T follicular helper cell (primary cell): ENCODE measurements at regions not wholly inside any gene's neighbourhood (a gene's known extent, or its start where the extent isn't known, plus 50 kb on each side); places are given as distances from the start of the nearest gene placed in this dataset.
"Not testable (repeated sequence)": the region's sequence is repeated elsewhere in the genome, so short reads cannot be mapped to it uniquely, and the experiment has no call there.

ENCODE experiments used
- DNase-seq: peaks from one replicate; pipeline ENCODE4 v3.0.0-alpha.2; 2020; ENCODE audit warnings: low read depth

DNA sequence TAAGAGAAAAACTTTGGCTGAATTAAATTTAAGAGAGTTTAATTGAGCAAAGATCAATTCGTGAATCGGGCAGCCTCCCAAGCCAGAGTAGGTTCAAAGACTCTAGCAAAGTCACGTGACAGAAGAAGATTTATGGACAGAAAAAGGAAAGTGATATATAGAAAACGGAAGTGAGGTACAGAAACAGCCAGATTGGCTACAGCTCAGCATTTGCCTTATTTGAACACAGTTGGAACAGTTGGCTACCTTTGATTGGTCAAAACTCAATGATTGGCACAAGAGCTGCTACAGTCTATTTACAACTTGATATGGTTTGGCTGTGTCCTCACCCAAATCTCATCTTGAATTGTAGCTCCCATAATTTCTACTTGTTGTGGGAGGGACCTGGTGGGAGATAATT lies 102.6 kb downstream of the PLG start:
- no peak for DNase-seq

DNA sequence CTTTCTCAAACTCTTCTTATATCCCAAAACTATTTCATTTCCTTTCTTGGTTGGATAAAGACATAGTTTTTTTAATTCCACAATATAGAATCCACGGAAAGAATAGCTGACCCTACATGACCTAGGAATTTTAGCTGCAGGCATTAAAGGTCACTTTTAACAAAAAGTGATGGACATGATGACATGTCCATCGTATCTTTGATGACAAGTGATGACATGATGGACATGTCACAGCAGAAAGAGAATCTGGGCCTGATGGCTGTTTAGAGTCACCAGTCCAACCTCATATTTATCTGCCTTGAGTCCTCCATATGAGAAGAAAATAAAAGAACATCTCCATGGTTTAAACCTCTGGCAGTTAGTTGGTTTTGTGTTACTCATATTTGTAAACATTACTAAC lies 106.2 kb downstream of the PLG start:
- no peak for DNase-seq

DNA sequence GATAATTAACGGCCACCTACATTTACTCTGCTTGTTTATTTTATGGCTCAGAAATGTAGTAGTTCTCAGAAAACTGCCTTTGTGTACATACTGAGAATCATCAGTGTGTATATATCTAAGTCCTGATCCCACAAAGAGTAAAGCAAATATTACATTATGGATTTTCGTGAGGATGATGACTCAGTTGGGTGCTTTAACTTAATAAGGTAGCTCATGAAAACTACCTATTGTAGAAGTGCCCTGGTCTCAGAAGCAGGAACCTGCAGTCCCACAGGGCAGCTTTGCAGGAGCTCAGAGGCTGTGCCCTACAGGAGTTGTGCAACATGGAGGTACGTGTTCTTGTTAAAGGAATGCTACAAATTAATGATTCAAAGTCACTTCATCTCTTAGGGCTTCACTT lies 108.2 kb downstream of the PLG start:
- no peak for DNase-seq

DNA sequence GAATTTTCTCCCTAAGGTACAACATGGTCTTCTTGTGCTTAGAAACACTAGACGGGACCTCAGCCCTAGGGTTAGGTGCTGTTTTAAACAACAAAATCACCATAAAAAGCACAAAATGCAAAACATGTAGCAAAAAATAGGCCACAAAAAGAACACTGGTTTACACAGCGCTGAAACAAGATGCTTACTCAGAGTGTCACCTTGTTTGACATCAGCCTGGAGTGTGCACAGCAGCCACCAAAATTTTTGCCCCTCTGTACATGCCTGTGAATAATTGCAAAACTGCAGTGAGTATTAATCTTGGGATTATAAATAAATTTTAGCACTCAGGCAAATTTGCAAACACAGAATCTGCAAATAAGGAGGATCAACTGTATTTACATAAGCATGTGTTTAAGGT lies 110.1 kb downstream of the PLG start:
- DNase-seq, result no peak

DNA sequence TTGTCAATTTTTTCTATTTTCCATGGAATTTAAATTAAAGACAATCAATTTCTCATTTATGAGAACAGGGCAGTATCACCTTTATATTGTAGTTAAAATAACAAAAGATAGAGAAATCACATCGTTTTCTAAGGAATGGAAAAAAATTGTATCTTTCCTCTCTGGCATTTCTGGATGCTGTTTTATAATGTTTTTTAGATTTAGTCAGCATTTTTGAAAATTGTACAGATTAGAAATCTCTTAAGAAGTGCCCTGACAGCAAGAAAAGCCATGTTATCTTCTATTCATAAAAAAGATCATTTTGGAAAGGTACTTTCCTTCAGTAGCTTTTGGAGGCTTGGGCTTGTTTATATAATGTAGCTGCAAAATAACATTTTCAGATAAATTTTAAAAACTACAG lies 116.9 kb downstream of the PLG start:
- no peak for DNase-seq

DNA sequence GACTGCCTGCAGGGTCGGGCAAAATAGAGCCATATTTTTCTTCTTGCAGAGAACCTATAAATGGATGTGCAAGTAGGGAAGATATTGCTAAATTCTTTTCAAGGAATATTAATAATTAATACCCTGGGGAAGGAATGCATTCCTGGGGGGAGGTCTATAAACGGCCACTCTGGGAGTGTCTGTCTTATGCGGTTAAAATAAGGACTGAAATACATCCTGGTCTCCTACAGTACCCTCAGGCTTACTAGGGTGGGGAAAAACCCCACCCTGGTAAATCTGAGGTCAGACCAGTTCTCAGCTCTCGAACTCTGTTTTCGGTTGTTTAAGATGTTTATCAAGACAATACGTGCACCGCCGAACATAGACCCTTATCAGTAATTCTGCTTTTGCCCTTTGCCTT lies 118.6 kb downstream of the PLG start:
- DNase-seq, result not testable (repeated sequence)

DNA sequence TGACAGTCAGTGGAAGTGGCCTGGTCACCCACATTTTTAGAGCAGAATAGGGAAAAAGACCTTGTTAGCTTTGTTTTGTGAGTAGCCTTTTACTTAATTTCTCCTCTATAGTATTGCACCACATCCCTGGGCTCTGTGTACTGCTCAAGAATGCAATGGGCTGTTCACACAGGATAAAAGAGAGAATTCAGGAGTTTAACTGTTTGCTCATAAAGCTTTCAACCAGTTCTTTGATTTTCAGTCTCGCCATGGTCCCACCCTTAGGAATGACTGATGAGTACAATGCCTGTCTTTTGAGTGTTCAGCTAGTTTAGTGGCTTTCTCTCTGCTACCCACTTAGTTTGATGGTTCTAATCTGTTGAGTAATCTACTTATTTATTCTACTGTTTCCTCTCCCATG lies 129.7 kb downstream of the PLG start:
- DNase-seq, result no peak

DNA sequence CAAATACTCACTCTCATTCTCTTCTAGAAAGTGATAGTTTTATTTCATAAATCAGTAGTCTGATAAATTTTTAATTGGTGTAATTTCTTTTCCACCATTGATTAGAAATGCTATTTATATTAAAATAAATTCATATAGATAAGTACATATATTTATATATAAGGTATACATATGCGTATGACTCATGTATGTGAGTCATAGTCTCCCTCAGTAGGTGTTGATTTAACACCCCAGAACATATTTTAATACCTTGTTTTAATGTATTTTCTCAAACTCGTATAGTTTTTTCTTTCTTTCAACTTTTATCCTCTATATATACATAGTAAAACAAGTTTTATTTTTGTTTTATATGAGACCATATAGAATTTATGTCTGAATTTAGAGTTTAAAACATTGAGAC lies 130.4 kb downstream of the PLG start:
- DNase-seq, result no peak

DNA sequence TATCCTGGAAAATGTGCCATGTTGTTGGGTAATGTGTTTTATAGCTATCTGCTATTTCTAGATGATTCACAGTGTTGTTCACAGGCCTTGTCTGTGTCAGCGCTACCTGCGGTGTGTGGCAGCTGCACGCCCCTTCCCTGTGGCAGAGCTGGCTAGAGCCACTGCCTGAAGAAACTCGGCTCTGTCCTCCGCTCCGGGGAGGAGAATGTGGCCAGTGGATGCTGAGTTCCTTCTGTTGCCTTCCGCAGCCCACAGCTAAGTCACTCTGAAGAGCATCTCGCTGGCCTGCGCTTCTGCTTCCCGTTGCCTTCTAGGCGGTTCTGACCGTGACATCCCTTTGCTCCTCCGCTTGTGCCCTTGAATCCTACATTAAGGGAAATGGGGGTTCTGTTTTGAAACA lies 135.1 kb downstream of the PLG start:
- DNase-seq, result no peak

DNA sequence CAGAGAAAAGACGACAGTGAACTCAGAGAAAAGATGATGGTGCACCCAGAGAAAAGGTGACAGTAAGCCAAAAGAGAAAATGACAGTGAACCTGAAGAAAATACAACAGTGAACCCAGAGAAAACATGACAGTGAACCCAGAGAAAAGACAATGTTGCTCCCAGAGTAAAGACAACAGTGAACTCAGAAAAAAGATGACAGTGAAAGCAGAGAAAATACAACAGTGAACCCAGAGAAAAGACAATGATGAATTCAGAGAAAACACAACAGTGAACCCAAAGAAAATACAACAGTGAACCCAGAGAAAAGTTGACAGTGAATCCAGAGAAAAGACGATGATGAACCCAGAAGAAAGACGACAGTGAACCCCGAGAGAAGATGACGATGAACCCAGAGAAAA lies 140.5 kb upstream of the MAP3K4 start:
- no peak for DNase-seq

DNA sequence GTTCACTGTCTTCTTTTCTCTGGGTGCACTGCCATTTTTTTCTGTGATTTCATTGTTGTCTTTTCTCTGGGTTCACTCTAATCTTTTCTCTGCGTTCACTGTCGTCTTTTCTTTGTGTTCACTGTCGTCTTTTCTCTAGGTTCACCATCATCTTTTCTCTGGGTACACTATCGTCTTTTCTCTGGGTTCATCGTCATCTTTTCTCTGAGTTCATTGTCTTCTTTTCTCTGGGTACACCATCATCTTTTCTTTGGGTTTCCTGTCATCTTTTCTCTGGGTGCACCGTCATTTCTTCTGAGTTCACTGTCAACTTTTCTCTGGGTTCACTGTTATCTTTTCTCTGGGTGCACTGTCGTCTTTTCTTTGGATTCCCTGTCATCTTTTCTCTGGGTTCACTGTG lies 137.6 kb upstream of the MAP3K4 start:
- no peak for DNase-seq

DNA sequence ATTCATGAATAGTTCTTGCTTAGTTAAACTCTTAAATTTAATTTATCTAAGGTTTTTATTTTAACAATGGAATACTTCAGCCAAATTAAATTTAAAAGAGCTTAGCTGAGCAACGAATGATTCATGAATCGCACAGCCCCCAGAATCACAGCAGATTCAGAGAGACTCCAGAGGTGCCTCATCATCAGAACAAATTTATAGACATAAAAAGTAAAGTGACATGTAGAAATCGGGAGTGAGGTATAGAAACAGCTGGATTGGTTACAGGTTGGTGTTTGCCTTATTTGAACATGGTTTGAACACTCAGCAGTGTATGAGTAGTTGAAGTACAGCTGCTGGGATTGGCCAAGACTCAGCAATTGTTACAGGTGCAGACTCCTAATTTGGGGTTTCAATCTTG lies 132.7 kb upstream of the MAP3K4 start:
- DNase-seq, result no peak

DNA sequence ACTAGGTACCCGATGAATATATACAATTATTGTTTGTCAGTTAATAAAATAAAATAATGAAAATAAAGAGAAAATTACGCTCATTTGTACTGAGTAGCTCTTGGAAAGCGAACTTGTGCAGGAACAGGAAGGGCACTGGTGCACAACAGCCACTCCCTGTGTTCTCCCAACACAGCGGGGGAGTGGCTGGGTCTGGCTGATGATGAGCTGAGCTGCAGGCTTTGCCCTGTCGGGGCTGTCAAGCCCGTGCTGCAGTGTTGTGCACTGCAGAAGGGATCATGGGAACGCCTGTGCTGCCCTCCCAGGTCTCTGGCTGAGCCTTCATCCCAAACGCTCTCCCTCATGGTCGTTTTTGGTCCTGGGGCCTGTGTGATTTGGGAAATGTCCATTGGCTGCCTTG lies 131.7 kb upstream of the MAP3K4 start:
- no peak for DNase-seq

DNA sequence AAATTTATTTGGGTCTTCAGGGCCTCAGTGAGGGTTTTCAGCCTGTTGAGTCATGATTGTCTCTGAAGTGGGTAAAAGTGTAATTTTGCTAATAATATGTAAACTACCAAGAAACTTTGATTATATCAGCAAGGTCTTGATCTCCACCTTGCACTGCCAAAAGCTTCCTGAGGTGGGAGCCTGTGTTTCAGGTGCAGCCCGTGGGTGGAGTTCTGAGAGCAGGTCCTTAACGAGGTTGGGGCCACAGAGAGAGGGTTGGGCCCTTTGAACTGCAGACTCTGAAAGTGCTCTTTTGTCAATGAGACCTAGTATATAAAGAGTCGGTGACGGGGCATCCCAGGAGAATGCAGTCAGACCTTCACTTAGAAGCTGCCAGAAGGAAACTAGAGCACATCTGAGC lies 129.7 kb upstream of the MAP3K4 start:
- DNase-seq, result no peak

DNA sequence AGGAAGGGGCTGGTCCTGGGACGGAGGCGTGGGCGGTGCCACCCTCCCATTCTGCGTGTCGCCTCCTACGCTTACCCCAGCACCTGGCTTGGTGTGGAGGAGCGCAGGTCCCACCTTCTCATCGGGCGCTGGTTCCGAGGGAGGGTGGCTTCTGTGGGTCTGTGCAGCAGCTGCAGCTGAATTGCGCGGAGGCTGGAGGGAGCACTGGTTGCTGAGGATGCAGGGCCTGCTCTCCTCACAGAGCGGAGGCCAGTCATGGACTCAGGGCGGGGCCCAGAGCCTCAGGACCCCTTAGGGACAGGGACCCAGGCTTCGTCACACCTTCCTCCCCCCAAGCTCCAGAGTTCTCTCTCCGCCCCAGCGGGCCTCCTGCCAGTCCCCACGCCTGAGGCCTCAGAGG lies 127.8 kb upstream of the MAP3K4 start:
- DNase-seq, result no peak

DNA sequence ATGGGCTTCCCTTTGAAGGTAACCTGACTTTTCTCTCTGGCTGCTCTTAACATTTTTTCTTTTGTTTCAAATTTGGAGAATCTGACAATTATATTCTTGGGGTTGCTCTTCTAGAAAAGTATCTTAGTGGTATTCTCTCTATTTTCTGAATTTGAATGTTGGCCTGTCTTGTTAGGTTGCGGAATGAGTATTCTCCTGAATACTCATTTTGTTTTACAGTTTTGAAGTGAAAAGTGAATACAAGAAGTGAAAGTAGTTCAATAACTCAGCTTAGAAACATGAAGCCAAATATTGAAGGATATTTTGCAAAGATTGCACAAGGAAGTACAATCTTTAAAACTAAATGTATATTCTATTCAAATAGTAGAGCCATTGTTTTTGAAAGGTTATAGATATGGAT lies 120.2 kb upstream of the MAP3K4 start:
- DNase-seq, result no peak

DNA sequence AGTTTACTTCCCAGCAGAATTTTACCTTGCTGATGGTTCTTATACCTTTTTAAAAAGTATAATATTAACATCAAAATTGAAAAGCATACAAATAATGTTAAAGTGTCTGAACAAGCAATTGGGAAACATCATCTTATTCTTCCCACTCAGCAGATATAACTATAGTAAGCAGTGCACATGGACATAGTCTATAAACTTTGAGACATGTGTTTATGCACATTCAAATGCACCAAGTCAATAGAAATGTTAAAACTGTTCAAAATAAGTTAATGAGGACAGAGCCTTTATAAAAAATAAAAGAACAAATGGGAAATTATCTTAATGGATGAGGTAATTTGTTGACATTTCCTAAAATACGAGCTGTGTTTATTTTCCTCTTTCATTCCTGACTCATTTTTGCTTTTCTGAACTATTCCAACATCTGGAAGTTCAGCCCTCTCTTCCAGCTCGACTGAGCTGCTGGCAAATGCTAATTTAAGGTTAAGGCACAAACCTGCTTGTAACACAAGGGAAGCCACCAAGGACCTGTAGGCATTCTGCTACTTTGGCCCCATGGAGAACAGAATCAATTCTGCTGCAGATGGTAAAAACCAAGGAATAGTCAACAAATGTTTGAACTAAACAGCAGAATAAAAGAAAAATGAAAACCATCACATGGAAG lies 110.3 kb upstream of the MAP3K4 start:
- no peak for DNase-seq

DNA sequence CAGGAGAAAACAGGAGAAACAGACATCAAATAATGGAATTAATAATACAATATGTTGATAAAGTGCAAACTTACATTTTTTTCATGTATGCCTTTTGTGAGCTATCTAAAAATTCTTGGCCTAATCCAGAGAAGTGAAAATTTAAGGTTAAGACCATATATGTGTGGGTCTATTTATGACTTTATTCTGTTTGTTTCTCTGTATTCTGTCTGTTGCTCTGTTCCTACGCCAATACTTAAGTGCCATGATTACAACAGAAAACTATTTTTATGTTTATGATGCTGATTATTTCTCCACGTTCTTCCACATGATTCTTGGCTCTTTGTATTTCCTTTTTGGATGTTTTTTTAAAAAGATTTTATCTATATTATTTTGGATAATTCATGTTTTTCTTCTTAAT lies 109.6 kb upstream of the MAP3K4 start:
- DNase-seq, result no peak

DNA sequence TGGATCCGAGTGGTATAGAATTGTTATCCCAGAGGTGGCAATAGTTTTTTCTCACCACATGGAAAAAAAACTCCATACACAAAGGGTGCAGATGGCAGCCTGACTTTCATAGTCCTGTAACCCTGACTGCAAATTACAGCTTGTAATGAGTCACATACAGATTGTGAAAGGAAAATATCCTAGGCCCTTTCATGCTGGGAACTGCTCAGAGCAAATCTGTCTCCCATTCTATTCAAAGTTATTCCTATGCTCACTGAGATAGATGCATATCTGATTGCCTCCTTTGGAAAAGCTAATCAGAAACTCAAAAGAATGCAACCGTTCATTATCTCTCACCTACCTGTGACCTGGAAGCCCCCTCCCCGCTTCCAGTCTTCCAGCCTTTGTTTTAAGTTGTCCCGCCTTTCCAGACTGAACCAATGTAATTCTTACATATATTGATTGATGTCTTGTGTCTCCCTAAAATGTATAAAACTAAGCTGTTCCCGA lies 108.7 kb upstream of the MAP3K4 start:
- DNase-seq, result no peak

DNA sequence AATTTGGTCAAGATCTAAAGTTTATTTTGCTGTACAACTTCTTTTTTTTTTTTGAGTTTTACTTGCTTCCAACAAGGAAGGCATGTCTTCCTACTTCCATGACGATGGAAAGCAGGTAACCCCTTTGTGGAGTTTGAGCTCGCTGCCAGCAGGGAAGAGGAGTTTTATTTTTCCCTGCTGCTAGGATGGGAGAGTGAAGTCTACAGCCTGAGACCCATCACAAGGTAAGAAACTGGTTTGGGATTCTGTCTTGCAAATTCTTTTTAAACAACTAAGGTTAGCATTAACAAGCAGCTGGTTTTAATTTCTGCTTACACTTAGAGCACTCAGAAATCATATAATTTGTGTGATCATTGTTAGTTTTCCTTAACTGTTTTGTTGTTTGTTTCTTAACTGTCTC lies 108.0 kb upstream of the MAP3K4 start:
- no peak for DNase-seq

DNA sequence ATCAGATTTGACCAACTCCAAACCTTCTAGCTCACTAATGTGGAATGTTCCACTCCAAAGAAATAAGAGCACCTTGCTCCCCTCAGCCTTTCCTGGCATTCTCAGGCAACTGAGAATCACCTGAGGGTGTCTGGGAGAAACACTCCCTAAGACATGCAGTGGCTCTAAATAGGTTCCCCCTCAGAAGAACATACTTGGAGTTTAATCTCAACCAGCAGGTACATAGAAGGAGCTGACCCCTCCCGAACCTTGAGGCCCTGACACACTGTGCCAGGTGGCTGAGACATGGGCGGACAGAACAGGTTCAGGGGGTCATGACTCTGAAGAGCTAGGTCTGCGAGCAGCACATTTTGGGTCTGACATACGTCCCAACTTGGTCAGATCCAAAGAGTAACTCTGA lies 107.6 kb upstream of the MAP3K4 start:
- DNase-seq, result no peak

DNA sequence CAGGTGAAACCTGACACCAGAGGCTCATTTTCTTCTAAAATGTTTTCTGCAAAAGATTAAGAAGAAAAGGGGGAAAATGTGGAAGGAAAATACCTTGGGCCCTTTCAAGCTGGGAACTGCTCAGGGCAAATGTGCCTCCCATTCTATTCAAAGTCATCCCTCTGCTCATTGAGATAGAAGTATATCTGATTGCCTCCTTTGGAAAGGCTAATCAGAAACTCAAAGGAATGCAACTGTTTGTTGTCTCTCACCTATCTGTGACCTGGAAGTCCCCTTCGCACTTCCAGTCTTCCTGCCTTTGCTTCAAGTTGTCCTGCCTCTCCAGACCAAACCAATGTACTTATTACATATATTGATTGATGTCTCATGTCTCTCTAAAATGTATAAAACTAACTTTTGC lies 102.4 kb upstream of the MAP3K4 start:
- DNase-seq, result not testable (repeated sequence)

DNA sequence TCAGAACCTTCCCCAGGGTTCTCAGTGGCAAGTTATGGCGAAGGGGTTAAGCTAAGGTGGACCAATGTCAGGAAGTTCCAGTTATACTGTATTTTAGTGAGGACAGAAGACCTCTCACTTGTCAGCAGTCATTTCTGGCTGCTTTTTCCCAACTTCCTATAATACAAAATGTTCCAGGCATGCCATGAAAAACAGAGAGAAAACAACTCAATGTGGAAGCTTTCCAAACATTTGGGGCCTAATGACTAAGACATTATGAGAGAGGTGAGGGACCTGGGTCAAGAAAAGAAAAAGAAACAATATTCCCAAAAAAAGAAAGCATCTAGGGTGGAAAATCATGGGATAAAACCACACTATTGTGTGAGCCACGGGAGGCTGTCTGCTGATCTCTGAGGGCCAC lies 99.9 kb upstream of the MAP3K4 start:
- no peak for DNase-seq

DNA sequence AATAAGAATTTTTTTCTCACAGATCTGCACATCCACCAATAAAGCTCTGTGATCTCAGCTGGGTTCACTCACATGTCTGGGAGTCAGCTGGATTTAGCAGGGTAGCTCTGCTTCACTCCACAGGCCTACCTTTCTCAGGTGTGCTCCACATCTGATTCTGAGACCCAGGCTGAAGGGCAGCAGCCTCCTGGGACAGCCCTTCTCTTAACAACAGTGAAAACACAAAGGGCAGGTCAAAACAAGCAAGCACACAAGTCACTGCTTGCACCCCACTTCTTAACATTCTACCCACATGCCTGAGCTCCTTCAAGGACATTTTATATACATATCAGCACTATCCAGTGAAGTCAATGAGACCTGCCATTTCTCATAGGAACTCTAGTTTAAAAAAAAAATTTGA lies 96.0 kb upstream of the MAP3K4 start:
- no peak for DNase-seq
